ENCODE measurements at regions not wholly inside any gene's neighbourhood (a gene's known extent, or its start where the extent isn't known, plus 50 kb on each side); places are given as distances from the start of the nearest gene placed in this dataset.

DNA sequence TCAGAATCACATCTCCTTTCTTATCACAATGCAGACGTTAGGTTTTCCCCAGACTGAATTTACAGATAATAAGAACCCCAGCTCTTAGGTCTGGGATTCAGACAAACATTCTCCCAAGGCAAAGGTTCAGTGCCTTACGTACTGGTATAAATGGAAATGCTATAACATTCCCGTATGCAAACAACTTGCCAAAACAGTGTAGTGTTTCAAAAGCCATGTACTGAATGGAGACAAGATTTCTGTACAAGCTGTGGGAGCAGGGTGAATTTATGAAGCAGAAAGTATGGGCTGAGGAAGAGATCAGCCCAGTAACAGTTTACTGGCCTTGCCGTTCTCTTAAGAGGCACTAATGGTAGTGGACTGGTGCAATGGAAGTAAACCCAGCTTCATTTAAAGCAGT is 225.5 kb upstream of the ZNF462 start:
- TF ChIP-seq, protein P1, sequence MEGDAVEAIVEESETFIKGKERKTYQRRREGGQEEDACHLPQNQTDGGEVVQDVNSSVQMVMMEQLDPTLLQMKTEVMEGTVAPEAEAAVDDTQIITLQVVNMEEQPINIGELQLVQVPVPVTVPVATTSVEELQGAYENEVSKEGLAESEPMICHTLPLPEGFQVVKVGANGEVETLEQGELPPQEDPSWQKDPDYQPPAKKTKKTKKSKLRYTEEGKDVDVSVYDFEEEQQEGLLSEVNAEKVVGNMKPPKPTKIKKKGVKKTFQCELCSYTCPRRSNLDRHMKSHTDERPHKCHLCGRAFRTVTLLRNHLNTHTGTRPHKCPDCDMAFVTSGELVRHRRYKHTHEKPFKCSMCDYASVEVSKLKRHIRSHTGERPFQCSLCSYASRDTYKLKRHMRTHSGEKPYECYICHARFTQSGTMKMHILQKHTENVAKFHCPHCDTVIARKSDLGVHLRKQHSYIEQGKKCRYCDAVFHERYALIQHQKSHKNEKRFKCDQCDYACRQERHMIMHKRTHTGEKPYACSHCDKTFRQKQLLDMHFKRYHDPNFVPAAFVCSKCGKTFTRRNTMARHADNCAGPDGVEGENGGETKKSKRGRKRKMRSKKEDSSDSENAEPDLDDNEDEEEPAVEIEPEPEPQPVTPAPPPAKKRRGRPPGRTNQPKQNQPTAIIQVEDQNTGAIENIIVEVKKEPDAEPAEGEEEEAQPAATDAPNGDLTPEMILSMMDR (IDR thresholded peaks at IDR 0.05): no peak
- no peak for TF ChIP-seq POLR2A (IDR thresholded peaks at IDR 0.05)

Data from lower leg skin (tissue), 3 donors.